CD1c-positive myeloid dendritic cell (primary cell): ENCODE measurements at regions not wholly inside any gene's neighbourhood (a gene's known extent, or its start where the extent isn't known, plus 50 kb on each side); places are given as distances from the start of the nearest gene placed in this dataset.

Experiments used
- DNase-seq: peaks from one replicate; pipeline ENCODE4 v3.0.0-alpha.2; 2016; ENCODE audit errors: extremely low spot score

DNA sequence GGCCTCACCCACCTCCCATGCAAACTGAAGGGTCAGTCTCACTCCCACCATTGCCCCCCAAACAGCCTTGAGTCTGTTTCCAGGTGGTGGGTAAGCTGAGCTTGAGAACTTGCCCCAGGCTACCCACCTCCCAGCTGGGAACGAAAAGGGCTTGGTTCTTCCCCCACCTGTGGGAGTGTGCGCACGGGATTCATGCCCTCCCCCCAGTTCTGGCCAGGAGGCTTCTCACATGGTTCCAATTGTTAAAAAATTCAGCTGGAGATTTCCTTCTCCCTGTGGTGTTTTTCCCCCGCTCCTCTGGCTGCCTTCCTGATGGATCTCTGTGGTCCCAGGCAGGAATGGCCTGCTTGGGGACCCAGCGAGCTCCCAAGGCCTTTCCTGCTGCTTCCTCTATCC, 81.8 kb upstream of the C21orf91 start:
- no peak for DNase-seq

DNA sequence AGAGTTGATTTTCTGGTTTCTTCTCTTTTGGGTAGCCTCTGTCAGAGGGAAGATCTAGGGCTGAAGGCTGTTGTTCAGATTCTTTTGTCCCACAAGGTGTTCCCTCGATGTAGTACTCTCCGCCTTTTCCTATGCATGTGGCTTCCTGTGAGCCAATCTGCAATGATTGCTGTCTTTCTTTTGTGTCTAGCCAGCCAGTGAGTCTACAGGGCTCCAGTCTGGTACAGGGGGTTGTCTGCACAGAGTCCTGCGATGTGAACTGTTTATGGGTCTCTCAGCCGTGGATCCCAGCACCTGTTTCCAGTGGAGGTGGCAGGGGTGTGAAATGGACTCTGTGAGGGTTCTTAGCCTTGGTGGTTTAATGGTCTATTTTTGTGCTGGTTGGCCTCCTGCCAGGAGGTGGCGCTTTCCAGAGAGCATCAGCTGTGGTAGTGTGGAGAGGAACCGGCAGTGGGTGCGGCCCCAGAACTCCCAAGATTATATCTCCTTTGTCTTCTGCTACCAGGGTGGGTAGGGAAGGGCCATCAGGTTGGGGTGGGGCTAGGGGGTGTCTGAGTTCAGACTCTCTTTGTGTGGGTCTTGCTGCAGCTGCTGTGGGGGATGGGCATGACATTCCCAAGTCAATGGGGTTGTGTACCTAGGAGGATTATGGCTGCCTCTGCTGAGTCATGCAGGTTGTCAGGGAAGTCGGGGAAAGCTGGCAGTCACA, 81.3 kb upstream of the C21orf91 start:
- no peak for DNase-seq

GRCh38 chr21:17889171-17889570, 70.0 kb upstream of the C21orf91 start:
- DNase-seq, result no peak

GRCh38 chr21:17869115-17869514, 50.0 kb upstream of the C21orf91 start:
- no peak for DNase-seq
